Esophagus squamous epithelium (tissue), 4 donors: ENCODE measurements at regions not wholly inside any gene's neighbourhood (a gene's known extent, or its start where the extent isn't known, plus 50 kb on each side); places are given as distances from the start of the nearest gene placed in this dataset.

Experiments used
- POLR2A ChIP-seq, 4 donors: fragments of 450-650 bp; IDR thresholded peaks; one replicate each; pipeline ENCODE4 v1.6.1; 2017; ENCODE audit warnings: antibody characterized with exemption in 4 of 4, mild to moderate bottlenecking in 4 of 4, moderate library complexity in 3 of 4
- TF ChIP-seq, protein P1 (sequence below), 6 experiments: fragments of 450-650 bp in 4 of 6; fragments of 200-600 bp in 2 of 6; sonication (generic) in 2 of 6; IDR thresholded peaks; one replicate each; pipeline ENCODE4 v1.5.1; 2016 to 2019; ENCODE audit warnings: antibody characterized with exemption in 6 of 6, mild to moderate bottlenecking in 4 of 6, moderate library complexity in 4 of 6

DNA sequence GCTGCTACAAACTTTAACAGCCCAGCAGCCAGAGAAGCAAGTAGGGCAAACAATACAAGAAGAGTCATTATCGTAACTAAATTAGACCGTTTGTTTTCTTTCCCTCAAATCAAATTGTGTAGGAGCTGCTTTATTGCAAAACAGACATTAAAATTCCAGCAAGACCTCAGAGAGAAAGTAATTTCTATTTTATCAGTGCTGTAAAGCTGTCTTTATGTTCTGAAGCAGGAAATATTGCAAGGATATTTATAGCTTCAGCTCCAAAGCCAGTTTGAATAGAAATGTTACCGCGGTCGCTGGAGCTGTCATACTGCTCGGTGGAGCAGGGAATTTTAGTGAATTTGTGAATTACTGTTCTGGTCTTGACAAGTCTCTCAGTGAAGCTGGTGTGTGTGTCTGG lies 503.8 kb upstream of the PLXNA2 start:
- TF ChIP-seq, protein P1, sequence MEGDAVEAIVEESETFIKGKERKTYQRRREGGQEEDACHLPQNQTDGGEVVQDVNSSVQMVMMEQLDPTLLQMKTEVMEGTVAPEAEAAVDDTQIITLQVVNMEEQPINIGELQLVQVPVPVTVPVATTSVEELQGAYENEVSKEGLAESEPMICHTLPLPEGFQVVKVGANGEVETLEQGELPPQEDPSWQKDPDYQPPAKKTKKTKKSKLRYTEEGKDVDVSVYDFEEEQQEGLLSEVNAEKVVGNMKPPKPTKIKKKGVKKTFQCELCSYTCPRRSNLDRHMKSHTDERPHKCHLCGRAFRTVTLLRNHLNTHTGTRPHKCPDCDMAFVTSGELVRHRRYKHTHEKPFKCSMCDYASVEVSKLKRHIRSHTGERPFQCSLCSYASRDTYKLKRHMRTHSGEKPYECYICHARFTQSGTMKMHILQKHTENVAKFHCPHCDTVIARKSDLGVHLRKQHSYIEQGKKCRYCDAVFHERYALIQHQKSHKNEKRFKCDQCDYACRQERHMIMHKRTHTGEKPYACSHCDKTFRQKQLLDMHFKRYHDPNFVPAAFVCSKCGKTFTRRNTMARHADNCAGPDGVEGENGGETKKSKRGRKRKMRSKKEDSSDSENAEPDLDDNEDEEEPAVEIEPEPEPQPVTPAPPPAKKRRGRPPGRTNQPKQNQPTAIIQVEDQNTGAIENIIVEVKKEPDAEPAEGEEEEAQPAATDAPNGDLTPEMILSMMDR (IDR thresholded peaks at IDR 0.05), result no peak
- no peak for TF ChIP-seq POLR2A (IDR thresholded peaks at IDR 0.05)
